GM19463 (cell line): ENCODE measurements at regions not wholly inside any gene's neighbourhood (a gene's known extent, or its start where the extent isn't known, plus 50 kb on each side); places are given as distances from the start of the nearest gene placed in this dataset.
"Not testable (repeated sequence)": the region's sequence is repeated elsewhere in the genome, so short reads cannot be mapped to it uniquely, and the experiment has no call there.

ENCODE experiments used
- ATAC-seq: cut with Tn5 transposase; IDR thresholded peaks from one replicate; pipeline ENCODE4 v1.9.1; 2021; ENCODE audit warnings: mild to moderate bottlenecking, moderate library complexity; ENCODE audit not compliant: unreplicated experiment

DNA sequence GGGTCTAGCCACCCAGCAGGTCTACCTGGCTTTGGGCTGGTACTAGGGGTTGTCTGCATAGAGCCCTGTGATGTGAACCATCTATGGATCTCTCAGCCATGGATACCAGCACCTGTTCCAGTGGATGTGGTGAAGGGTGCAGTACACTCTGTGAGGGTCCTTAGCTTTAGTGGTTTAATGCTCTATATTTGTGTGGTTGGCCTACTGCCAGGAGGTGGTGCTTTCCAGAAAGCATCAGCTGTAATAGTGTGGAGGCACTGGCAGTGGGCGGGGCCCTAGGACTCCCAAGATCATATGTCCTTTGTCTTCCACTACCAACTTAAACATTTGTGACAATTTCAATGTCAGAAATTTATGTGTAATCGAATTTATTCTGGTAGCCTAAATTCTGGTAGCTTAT, 1065.1 kb downstream of the RPIA start:
- ATAC-seq, result not testable (repeated sequence)

DNA sequence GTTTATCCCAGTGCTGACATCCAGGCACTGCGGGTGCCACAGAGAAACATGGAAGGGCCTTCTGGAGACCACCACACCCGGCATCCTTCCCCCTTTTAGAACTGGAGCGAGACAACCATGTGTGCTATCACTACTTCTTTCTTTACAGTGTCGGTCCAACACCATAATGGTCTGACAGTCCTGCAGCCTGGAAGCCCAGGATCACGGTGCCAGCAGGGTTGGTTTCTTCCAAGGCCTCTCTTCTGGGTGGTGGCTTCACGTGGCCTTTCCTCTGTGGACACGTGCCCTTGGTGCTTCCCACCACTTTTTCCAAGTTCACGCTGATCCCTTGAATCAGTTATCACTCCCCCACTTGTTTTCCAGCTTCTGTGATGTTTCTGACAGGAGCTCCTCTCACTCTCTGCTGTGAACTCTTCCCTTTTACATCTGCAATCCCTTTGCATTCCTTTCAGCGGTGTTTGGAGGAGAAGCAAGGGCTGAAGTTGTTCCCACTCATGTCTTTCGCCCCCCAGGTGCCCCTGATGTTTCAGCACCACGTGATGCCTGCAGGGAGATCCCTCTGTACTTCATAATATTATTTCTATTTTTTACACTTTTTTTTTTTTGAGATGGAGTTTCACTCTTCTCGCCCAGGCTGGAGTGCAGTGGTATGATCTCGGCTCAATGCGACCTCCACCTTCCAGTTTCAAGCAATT, 1067.0 kb downstream of the RPIA start:
- ATAC-seq, result not testable (repeated sequence)

DNA sequence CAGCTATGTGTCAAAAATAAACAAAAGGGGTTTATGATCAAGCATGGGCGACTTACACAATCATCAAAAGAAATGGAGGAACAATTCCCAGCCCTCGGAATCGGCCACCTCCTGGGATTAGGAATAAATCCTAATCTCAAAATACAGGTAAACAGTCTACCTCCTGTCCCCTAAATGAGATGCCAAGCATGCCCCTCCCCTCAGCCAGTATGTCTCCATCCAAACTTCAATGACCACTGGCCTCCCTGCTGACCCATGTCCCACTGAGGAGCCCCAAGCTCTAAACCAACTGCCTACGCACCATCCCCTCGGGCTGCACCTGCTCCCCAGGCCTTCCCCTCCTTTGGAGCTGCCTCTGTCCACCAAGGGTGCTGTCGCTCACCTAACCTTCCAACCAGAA, 1069.3 kb downstream of the RPIA start:
- not testable (repeated sequence) for ATAC-seq

DNA sequence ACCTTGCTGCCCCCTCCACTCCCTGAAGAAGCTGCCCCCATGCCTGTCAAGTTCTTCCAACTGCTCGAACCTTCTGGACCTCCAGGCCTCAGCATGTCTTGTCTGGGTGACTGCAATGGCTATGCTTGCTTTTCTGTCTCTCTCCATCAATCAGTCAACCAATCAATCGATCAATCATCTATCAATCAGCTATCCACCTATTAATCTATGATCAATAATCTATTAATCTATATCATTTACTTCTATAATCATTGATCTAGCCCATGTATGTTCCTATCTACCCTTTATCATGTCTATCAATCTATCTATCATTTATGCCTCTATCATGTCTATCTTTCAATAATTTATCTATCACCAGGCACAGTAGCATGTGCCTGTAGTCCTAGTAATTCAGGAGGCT, 1069.7 kb downstream of the RPIA start:
- ATAC-seq, result not testable (repeated sequence)

DNA sequence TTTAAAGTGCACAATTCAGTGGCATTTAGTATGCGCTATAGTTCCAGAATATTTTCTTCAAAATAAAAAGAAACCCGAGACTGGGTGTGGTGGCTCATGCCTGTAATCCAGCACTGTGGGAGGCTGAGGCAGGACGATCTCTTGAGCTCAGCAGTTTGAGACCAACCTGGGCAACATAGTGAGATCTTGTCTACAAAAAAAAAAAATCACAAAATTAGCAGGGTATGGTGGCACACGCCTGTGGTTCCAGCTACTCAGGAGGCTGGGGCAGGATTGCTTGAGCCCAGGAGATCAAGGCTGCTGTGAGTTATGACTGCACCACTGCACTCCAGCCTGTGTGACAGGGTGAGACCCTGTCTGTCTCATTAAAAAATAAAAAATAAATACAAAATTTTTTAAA, 1070.4 kb downstream of the RPIA start:
- ATAC-seq, result not testable (repeated sequence)

DNA sequence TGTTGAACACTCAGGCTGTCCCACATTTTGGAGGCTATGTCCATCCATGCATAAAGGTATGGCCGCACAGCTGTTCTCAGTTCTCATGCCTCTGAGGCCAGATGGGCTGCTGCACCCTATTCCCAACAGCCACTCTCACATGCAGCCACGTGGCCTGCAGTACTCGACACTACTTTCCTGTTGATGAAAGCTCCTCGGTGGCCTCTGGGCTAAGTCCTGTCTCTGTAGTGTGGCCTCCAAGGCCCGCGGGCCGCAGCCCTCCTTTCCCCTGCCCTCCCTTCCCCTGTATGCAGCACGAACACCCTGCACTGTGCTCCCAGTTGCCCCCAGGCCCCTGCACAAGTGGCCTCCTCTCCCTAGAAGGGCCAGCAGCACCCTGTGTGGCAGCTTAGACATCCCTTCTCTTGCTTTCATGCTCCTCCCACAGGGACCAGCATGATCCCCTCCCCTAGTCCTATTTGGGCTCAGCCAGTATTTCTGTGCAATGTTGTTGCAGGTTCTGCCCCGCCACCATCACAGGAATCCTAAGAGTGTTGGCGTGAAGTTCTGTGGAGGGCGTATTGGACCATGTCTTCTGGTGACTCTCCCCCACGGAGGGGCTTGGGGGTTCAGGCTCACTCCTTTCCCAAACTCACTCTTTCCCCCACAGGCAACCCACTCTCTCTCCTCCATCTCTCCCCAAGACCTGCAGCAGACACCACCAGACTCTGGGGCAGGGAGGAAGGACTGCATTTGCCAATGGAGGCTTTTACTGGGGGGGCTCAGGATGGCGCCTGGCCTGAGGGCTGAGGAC, 1071.2 kb downstream of the RPIA start:
- ATAC-seq, result not testable (repeated sequence)

DNA sequence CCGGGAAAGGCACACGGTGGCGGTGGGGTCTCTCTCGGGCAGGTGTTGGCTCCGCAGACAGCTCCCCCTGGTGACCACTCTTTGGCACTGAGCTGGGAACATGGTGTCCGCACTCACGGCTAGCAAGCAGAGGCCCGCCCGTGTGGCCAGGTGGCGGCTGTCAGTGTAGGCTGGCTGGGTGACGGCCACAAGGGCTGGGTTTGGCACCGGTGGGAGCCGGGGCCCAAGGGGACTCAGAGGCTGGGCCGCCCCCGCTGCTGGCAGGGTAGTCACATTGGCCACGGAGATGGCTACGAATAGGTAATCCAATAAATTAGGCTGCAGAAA, 1071.7 kb downstream of the RPIA start:
- no peak for ATAC-seq

DNA sequence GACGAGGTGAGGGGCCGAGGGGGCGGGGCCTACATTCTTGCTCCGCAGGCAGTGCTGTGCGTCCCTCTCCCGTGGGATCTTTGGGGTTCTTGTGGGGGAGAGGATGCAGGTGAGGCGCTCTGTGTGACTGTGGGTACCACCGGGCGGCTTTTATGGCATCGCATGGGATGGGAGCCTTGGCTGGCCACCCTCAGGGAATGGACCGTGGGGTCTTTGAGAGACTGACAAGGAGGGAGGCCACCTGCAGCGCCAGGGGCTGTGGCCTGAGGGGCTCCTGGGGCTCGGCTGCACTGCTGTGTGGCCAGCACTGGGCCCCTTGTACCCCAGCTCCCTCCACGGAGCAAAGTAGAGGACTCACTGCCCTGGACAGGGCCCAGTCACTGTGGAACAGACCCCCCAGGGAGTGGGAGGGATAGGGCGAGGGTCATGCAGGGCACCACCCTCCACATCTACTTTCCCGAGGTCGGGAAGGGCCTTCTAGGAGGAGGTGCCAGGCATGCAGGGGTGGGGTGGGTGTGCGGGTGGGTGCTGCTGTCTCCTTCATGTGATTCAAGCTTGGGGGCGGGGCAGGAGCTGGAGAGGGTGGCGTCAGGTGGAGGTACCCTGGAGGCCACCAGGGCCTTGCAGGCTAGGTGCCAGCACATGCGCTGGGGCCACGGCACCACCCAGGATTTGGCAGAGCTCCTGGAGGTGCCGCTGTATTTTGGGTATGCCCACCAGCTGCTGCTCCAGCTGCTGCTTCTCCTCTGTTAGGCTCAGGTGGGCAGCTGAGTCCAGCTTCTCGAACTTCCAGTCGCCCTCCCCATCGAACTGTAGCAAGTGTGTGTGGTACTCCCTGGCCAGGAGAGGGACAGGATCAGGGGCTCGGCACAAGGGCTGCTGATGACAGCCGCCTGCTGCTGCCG, 1072.4 kb downstream of the RPIA start:
- ATAC-seq, result no peak

DNA sequence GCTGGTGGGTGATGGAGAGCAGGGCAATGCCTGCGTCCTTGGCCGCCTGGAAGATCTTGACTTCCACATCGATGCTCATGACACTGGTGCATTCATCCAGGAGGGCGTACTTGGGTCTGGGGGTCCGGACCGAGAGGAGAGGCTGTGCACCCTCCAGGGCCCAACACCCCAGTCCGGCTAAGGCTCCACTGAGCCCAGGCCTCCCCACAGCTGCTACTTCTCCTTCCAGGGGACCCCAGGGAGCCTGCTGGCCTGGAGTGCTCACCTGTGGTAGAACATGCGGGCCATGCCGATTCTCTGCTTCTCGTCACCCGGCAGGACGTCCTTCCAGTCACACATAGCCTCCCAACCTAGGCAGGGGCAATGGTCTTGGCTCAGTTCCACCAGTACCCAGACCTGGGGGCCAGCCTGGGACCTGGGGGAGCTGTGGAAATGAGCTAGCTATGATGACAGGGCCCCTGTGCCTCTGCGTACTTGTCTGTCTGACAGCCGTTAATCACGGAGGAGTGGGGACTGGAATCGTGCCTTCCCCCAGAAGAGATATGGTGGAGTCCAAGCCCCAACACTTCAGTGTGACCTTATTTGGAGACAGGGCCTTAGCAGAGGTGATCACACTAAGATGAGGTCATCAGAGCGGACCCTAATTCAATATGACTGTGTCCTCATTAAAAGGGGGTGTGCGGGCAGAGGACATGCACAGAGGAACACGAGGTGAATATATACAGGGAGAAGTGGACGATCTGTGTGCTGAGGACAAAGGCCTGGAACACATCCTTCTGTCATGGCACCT, 1073.3 kb downstream of the RPIA start:
- ATAC-seq, result not testable (repeated sequence)

DNA sequence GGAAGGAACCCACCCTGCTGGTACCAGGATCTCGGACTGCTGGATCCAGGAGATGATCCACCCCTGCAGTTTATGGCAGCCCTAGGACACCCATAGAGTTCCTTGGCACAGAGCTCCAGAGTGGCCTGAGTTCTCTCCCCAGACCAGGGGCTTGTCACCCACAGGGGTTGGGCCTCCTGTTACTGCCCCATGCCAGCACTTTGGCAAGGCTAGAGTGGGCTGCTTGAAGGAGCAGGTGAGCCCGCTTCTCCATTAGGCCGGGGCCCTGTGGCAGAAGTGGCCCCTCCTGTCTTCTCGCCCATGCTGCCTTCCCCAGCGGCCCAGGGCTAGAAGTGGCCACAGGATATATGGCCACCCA, 1073.9 kb downstream of the RPIA start:
- not testable (repeated sequence) for ATAC-seq

DNA sequence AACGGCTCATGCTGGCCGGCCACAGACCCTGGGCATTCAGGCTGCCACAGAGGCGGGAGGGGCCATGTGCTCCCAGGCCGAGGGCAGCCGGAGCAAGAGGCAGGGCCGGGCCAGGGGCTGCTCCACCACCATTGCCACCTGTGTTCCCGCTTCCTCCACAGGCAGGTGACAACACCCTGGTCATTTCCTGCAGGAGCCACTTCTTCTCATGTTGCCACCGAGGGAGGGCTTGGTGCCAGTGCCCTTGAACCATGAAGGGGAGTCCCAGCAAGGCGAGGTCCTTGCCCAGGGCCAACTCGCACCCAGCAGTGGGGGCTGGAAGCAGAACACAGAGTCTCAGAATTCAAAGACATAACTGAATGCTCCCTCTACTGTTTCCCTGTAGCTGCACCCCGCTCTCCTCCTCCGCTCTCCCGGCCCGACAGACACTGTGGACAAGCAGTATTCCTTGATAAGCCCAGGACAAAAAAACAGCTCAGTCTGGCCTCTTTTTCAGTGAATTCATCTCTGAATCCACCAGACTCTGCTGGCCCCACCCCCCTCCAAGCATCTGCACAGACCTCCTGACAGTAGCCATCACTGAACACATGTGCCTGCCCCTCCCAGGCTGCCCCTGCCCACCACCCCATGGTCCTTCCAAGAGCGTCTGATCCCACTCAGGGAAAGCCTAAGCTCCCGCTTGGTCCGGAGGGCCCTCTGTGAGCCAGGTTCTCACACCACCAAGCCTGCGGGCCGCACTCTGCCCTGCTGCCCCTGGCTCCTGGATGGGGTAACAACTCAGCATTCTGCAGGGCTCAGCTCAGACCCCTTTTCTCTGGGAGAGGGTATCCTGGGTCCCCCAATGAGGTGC, 1074.9 kb downstream of the RPIA start:
- ATAC-seq, result not testable (repeated sequence)

DNA sequence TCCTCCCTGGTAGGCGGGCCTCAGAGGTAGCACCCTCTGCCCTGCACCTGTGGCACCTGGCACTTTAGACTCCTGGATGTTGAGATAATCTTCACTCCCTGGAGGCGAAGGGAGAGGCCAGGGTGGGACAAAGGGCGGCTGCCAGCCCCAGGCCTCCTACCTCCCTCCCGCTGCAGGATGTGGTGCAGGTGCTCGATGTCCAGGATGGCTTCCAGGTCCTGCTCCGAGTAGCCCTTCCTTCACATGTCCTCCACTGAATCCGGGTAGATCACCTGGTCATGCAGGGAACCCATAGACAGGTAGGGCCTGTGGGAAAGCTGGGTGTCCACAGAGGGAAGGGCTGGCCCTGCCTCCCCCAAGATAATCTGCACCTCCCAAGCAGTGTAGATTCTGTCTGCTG, 1075.6 kb downstream of the RPIA start:
- ATAC-seq, result not testable (repeated sequence)

DNA sequence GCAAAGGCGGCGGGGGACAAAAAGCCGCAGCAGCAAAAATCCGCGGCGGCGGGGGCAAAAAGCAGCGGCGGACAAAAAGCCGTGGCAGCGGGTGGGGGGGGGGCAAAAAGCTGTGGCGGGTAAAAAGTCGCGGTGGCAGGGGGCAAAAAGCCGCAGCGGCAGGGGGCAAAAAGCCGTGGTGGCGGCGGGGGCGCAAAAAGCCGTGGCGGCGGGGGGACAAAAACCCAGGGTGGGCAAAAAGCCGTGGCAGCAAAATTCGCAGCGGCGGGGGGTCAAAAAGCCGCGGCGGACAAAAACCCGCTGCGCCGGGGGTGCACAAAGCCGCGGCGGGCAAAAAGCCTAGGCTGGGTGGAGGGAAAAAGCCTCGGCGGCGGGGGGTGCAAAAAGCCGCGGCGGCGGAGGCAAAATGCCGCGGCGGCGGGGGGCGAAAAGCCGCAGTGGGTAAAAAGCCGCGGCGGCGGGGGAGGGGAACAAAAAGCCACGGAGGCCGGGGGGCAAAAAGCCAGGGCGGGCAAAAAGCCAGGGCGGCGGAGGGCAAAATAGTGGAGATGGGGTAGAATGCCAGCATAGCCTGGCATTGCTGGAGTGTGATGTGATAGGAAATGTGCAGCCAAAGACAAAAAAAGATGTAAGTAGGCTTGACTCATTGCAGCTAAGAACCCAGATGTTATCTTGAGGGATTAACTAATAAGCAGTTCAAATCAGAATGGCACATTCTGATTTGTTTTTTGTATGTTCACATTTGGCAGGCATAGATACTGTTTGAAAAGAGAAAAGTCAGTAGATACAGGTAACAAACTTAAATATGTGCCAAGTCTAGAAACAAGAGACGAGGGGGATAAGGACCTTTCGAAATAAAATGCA, 1076.3 kb downstream of the RPIA start:
- no peak for ATAC-seq

DNA sequence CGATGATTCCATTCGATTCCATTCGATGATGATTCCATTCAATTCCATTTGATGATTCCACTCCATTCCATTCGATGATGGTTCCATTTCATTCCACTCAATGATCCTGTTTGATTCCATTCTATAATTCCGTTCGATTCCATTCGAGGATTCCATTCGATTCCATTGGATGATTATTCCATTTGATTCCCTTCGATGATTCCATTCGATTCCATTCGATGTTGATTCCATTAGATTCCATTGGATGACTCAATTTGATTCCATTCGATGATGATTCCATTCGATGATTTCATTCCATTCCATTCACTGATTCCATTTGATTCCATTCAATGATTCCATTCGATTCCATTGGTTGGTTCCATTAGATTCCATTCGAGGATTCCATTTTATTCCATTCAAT, 1084.4 kb downstream of the RPIA start:
- ATAC-seq, result no peak

DNA sequence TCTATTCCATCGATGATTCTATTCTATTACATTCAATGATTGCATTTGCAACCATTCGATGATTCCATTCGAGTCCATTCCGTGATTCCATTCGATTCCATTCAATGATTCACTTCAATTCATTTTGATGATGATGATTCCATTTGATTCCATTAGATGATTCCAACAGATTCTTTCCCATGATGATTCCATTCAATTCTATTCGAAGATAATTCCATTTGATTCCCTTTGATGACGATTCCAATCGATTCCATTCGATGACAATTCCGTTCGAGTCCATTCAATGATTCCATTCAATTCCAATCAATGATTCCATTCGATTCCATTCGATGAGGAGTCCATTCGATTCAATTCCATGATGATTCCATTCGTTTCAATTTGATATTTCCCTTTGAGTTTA, 1088.8 kb downstream of the RPIA start:
- no peak for ATAC-seq

DNA sequence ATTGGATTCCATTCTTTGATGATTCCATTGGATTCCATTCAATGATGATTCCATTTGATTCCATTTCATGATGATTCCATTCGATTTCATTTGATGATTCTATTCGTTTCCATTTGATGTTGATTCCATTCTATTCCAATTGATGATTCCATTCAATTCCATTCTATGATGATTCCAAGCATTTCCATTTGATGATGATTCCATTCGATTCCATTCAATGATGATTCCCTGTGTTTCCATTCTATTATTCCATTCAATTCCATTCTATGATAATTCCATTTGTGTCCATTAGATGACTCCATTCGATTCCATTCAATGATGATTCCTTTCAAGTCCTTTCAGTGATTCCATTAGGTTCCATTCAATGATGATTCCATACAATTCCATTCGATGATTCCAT, 1090.5 kb downstream of the RPIA start:
- no peak for ATAC-seq

DNA sequence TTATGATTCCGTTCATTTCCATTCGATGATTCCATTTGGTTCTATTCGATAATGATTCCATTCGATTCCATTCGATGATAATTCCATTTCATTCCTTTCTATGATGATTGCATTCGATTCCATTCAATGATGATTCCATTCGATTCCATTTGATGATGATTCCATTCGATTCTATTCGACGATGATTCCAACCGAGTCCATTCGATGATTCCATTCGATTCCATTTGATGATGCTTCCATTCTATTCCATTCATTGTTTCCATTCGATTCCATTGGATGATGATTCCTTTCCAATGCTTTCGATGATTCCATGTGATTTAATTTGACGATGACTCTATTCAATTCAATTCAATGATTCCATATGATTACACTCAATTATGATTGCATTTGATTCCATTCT, 1093.5 kb downstream of the RPIA start:
- no peak for ATAC-seq

DNA sequence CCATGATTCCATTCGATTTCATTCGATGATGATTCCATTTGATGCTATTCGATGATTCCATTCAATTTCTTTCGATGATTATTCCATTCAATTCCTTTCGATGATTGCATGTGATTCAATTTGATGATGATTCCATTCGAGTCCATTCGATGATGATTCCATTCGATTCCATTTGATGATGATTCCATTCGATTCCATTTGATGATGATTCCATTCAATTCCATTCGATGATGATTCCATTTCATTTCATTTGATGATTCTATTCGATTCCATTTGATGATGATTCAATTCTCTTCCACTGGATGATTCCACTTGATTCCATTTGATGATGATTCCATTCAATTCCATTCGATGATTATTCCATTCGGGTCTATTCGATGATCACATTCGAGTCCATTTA, 1094.1 kb downstream of the RPIA start:
- ATAC-seq, result not testable (repeated sequence)

DNA sequence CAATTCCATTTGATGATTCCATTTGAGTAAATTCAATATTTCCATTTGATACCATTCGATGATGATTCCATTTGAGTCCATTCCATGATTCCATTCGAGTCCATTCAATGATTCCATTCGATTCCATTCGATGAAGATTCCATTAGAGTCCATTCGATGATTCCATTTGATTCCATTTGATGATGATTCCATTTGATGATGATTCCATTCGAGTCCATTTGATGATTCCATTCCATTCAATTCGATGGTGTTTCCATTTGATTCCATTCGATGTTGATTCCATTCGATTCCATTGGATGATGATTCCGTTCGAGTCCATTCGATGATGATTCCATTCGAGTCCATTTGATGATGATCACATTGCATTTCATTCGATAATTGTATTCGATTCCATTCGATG, 1095.2 kb downstream of the RPIA start:
- not testable (repeated sequence) for ATAC-seq
